Epithelial cell of prostate (primary cell): ENCODE measurements at regions not wholly inside any gene's neighbourhood (a gene's known extent, or its start where the extent isn't known, plus 50 kb on each side); places are given as distances from the start of the nearest gene placed in this dataset.
"Not testable (repeated sequence)": the region's sequence is repeated elsewhere in the genome, so short reads cannot be mapped to it uniquely, and the experiment has no call there.

Experiments used
- DNase-seq: peaks from one replicate; pipeline ENCODE4 v3.0.0-alpha.2; 2011; ENCODE audit warnings: low read depth, low spot score
- H3K27ac ChIP-seq: fragments of 450-650 bp; 2 replicates; pipeline ENCODE4 v1.5.1; 2017; ENCODE audit warnings: mild to moderate bottlenecking

GRCh38 chr9:1115370-1115769 is 65.2 kb downstream of the DMRT2 start:
- DNase-seq = no peak
- no peak overlapping the region for H3K27ac ChIP-seq

- DNase-seq = no peak
- H3K27ac ChIP-seq = no peak overlapping the region
Observed at GRCh38 chr9:1117439-1117838, 67.3 kb downstream of the DMRT2 start.

- DNase-seq = no peak
- no peak overlapping the region for H3K27ac ChIP-seq
Observed at GRCh38 chr9:1120500-1121165, 70.5 kb downstream of the DMRT2 start.

- DNase-seq = peak; percentile 18
- H3K27ac ChIP-seq = no peak overlapping the region
Observed at GRCh38 chr9:1125741-1126140, 75.6 kb downstream of the DMRT2 start.

- no peak for DNase-seq
- H3K27ac ChIP-seq = no peak overlapping the region
Observed at GRCh38 chr9:1128046-1128445, 77.9 kb downstream of the DMRT2 start.

GRCh38 chr9:1129382-1129781 is 79.2 kb downstream of the DMRT2 start:
- no peak overlapping the region for H3K27ac ChIP-seq
- no peak for DNase-seq

- no peak for DNase-seq
- H3K27ac ChIP-seq = no peak overlapping the region
Observed at GRCh38 chr9:1140057-1140456, 89.9 kb downstream of the DMRT2 start.

- H3K27ac ChIP-seq = no peak overlapping the region
- no peak for DNase-seq
Observed at GRCh38 chr9:1151691-1152090, 101.5 kb downstream of the DMRT2 start.

GRCh38 chr9:1152171-1152570 is 102.0 kb downstream of the DMRT2 start:
- no peak overlapping the region for H3K27ac ChIP-seq
- DNase-seq = no peak

GRCh38 chr9:1154739-1155138 is 104.6 kb downstream of the DMRT2 start:
- H3K27ac ChIP-seq = no peak overlapping the region
- DNase-seq = no peak

- H3K27ac ChIP-seq = no peak overlapping the region
- DNase-seq = no peak
Observed at GRCh38 chr9:1155602-1156001, 105.4 kb downstream of the DMRT2 start.

- DNase-seq = no peak
- H3K27ac ChIP-seq = no peak overlapping the region
Observed at GRCh38 chr9:1156794-1157550, 106.8 kb downstream of the DMRT2 start.

GRCh38 chr9:1157836-1158235 is 107.7 kb downstream of the DMRT2 start:
- no peak for DNase-seq
- H3K27ac ChIP-seq = no peak overlapping the region

GRCh38 chr9:1170918-1171317 is 120.8 kb downstream of the DMRT2 start:
- DNase-seq = no peak
- no peak overlapping the region for H3K27ac ChIP-seq

- no peak overlapping the region for H3K27ac ChIP-seq
- DNase-seq = no peak
Observed at GRCh38 chr9:1171546-1171945, 121.4 kb downstream of the DMRT2 start.

- no peak for DNase-seq
- no peak overlapping the region for H3K27ac ChIP-seq
Observed at GRCh38 chr9:1173211-1173610, 123.1 kb downstream of the DMRT2 start.

- DNase-seq = no peak
- H3K27ac ChIP-seq = no peak overlapping the region
Observed at GRCh38 chr9:1173993-1174392, 123.8 kb downstream of the DMRT2 start.

GRCh38 chr9:1179366-1179765 is 129.2 kb downstream of the DMRT2 start:
- no peak for DNase-seq
- H3K27ac ChIP-seq = no peak overlapping the region

GRCh38 chr9:1184146-1184545 is 134.0 kb downstream of the DMRT2 start:
- no peak overlapping the region for H3K27ac ChIP-seq
- no peak for DNase-seq

- H3K27ac ChIP-seq, DNase-seq: not testable (repeated sequence)
Observed at GRCh38 chr9:1187137-1187536, 137.0 kb downstream of the DMRT2 start.

- DNase-seq, H3K27ac ChIP-seq: not testable (repeated sequence)
Observed at GRCh38 chr9:1195636-1196035, 145.5 kb downstream of the DMRT2 start.

GRCh38 chr9:1198085-1198484 is 147.9 kb downstream of the DMRT2 start:
- no peak for DNase-seq
- peak overlapping the region; percentile 29 for H3K27ac ChIP-seq
